ENCODE measurements at regions not wholly inside any gene's neighbourhood (a gene's known extent, or its start where the extent isn't known, plus 50 kb on each side); places are given as distances from the start of the nearest gene placed in this dataset.
A peak's percentile ranks its signal among the peaks of the same experiment; 100 is the strongest.

DNA sequence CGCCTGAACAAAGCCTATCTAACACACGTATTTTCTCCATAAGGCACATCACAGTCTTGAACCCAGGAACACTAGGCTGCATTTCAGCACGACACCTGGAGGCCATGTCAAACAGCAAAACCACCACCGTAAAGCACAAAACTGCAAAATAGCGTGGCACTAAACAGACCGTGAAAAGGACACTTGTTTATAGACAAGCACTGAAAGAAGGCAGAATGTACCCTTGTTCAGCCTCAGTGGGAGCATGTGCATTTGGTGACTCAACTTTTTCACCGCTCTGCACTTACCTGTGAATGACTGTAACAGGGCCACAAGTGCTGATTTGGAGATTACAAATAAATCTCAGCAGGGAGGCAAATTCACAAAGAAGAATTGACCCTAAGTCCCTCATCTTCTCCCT lies 80.8 kb downstream of the ISG20 start:
- FAIRE-seq, result no peak
- no peak for TF ChIP-seq POLR2A (IDR thresholded peaks at IDR 0.05; ENCODE audit: low read depth, low read length)
- TF ChIP-seq POLR2AphosphoS5 (IDR thresholded peaks at IDR 0.05; ENCODE audit: low read depth, low read length), result no peak
- no peak for TF ChIP-seq PAX5 (IDR thresholded peaks at IDR 0.05; ENCODE audit: insufficient read depth, low read length, severe bottlenecking)
- TF ChIP-seq TAF1 (IDR thresholded peaks at IDR 0.05; ENCODE audit: low read depth, low read length), result no peak
- TF ChIP-seq SPI1 (IDR thresholded peaks at IDR 0.05; ENCODE audit: low read depth, low read length), result no peak
- no peak for TF ChIP-seq POU2F2 (IDR thresholded peaks at IDR 0.05; ENCODE audit: low read depth, low read length)
- DNase-seq (ENCODE audit: insufficient read length, low spot score), result no peak

DNA sequence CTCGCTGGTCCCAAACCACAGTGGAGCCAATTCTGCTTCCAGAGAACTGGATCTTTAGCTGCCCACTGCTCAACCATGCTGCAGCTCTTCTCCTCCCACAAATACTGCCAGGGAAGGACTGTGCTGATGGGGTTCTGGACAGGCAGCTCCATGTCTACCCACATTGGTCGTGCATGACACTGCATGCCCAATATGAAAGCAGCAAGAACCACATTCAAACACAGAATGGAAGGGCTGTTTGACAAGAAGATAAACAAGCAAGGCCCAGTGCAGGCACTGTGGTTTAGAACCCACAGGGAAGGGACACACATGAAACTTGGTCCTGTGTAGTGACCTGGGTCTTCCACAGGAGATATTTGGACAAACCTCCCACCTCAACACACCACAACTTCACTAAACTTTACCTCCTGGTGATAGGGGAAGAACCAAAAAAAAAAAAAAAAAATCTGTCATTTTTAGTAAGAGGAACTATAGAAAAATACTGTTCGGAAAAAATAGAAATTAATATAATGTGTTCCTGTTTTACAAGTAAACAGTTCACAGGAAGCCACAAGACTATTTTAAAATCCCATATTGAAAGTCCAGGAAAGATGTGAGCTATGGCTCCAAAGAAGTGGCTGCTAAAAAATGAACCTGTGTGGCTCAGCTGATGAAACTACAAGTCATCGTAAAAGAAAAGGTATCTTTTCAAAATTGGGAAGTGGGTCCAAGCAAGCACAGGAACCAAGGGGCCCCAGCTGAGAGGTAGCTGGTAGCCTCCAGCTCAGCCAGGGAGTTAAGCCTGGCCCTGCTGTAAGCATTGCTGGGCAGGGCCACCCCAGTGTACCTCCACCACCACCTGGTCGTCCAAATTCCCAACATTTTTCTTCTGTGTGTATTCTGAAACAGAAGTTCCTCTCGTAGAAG lies 77.7 kb upstream of the ACAN start:
- no peak for TF ChIP-seq POLR2A (IDR thresholded peaks at IDR 0.05; ENCODE audit: low read depth, low read length)
- peak; percentile 10; the same call in 1 of the 2 replicates for TF ChIP-seq SPI1 (IDR thresholded peaks at IDR 0.05; ENCODE audit: low read depth, low read length)
- FAIRE-seq (no peak), DNase-seq (ENCODE audit: insufficient read length, low spot score) (no peak)

DNA sequence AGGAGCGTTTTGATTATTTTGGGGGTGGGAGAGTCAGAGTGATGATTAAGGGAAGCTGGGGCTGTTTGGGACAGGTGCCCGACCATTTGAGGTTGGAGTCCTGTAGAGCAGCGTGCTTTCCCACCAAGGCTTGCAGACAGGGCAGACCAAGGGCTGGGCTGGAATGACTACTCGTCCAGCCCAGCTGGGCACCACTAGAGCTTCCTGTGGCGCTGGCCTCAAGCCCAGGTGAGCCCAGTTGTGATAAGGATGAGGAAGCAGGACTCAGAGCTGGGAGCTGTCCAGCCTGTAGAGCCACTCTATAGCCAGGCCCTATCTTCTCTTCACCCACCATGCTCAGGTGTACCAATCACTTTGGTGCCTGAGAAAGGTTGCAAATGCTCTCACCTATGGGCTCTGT lies 75.8 kb upstream of the ACAN start:
- TF ChIP-seq POLR2A (IDR thresholded peaks at IDR 0.05; ENCODE audit: low read depth, low read length), result no peak
- TF ChIP-seq PAX5 (IDR thresholded peaks at IDR 0.05; ENCODE audit: insufficient read depth, low read length, severe bottlenecking), result no peak
- FAIRE-seq (no peak), DNase-seq (ENCODE audit: insufficient read length, low spot score) (no peak)

DNA sequence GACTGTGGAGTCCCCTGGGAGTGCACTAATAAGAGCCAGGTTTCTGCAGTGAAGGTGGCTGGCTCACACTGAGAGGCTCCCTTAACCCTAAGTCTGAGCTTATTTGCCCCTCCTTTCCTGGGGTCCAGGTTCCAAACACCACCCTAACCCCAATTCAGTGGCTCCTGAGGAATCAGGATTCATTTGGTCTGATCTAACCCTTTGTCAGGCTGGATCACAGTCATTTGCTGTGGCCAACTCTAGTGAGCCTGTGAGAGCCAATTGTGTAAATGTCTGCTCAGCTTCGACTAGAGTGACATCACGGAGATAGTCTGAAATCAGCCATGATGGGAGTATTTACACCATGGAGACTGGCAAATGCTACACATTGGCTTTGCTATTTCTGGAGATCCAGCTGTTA lies 73.7 kb upstream of the ACAN start:
- DNase-seq (ENCODE audit: insufficient read length, low spot score), result no peak
- TF ChIP-seq POLR2AphosphoS5 (IDR thresholded peaks at IDR 0.05; ENCODE audit: low read depth, low read length), result no peak
- no peak for TF ChIP-seq PAX5 (IDR thresholded peaks at IDR 0.05; ENCODE audit: insufficient read depth, low read length, severe bottlenecking)
- TF ChIP-seq POLR2A (IDR thresholded peaks at IDR 0.05; ENCODE audit: low read depth, low read length), result no peak
- TF ChIP-seq TAF1 (IDR thresholded peaks at IDR 0.05; ENCODE audit: low read depth, low read length), result no peak
- no peak for TF ChIP-seq POU2F2 (IDR thresholded peaks at IDR 0.05; ENCODE audit: low read depth, low read length)
- no peak for TF ChIP-seq SPI1 (IDR thresholded peaks at IDR 0.05; ENCODE audit: low read depth, low read length)
- no peak for FAIRE-seq

DNA sequence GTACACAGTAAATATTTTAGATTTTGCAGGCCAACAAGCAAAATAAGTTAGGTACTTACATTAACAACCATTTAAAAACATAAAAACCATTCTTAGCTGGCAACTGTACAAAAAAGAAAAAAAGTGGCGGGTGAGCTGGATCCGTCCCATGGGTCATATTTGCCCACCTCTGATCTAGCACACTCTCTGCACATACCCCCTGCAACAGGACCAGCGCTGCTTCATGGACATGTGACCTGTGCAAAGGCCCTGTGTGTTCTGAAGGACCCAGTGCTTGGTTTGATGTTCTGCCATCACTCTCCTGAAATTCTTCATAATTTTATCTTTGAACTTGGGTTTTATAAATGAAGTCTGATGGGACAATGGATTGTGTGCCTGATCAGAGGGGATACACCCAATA lies 72.5 kb upstream of the ACAN start:
- no peak for TF ChIP-seq POLR2AphosphoS5 (IDR thresholded peaks at IDR 0.05; ENCODE audit: low read depth, low read length)
- no peak for TF ChIP-seq POLR2A (IDR thresholded peaks at IDR 0.05; ENCODE audit: low read depth, low read length)
- no peak for TF ChIP-seq POU2F2 (IDR thresholded peaks at IDR 0.05; ENCODE audit: low read depth, low read length)
- TF ChIP-seq PAX5 (IDR thresholded peaks at IDR 0.05; ENCODE audit: insufficient read depth, low read length, severe bottlenecking), result no peak
- TF ChIP-seq TAF1 (IDR thresholded peaks at IDR 0.05; ENCODE audit: low read depth, low read length), result no peak
- no peak for TF ChIP-seq SPI1 (IDR thresholded peaks at IDR 0.05; ENCODE audit: low read depth, low read length)

DNA sequence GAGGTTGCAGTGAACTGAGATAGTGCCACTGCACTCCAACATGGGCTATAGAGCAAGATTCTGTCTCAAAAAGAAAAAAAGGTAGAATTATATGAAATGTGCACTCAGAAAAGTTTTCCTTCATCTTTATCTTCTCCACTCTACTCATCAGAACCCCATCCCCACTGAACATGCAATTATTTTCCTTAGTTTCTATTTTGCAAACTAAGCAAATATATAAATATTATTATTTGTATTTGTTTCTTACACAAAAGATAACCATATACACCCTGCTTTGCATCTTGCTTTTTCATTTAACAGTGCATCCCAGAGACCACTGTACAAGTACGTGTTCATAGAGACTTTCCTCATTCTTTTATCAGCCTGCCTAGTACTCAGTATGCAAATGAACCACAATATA lies 68.0 kb upstream of the ACAN start:
- TF ChIP-seq POLR2AphosphoS5 (IDR thresholded peaks at IDR 0.05; ENCODE audit: low read depth, low read length) (no peak), POU2F2 (IDR thresholded peaks at IDR 0.05; ENCODE audit: low read depth, low read length) (no peak), TAF1 (IDR thresholded peaks at IDR 0.05; ENCODE audit: low read depth, low read length) (no peak), POLR2A (IDR thresholded peaks at IDR 0.05; ENCODE audit: low read depth, low read length) (no peak), SPI1 (IDR thresholded peaks at IDR 0.05; ENCODE audit: low read depth, low read length) (no peak), PAX5 (IDR thresholded peaks at IDR 0.05; ENCODE audit: insufficient read depth, low read length, severe bottlenecking) (no peak)
- DNase-seq (ENCODE audit: insufficient read length, low spot score) (no peak), FAIRE-seq (no peak)

More for the DNA sequence above, 72.5 kb upstream of the ACAN start:
- DNase-seq (ENCODE audit: insufficient read length, low spot score) (no peak), FAIRE-seq (no peak)

DNA sequence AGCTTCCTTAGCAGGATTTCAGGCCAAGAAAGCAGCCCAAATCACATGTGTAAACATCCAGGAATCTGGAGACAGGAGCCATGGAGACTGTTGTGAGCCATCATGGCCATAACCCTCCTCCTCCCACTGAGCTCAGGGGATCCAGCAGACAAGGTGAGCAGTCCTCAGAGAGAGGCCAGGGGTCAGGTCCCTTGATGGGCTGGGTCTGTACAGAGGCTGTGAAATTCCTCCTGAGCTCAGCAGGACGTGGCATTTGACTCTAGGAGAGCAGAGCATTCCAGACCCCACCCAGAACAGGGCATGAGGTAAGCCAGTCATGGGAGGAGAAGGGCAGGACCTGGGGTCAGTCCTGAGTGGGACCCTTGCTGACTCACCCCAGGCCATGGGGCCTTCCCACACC lies 67.0 kb upstream of the ACAN start:
- DNase-seq (ENCODE audit: insufficient read length, low spot score) (no peak), FAIRE-seq (no peak)
- TF ChIP-seq TAF1 (IDR thresholded peaks at IDR 0.05; ENCODE audit: low read depth, low read length), result no peak
- no peak for TF ChIP-seq POU2F2 (IDR thresholded peaks at IDR 0.05; ENCODE audit: low read depth, low read length)
- TF ChIP-seq SPI1 (IDR thresholded peaks at IDR 0.05; ENCODE audit: low read depth, low read length), result no peak
- TF ChIP-seq POLR2AphosphoS5 (IDR thresholded peaks at IDR 0.05; ENCODE audit: low read depth, low read length), result no peak
- TF ChIP-seq PAX5 (IDR thresholded peaks at IDR 0.05; ENCODE audit: insufficient read depth, low read length, severe bottlenecking), result no peak
- TF ChIP-seq POLR2A (IDR thresholded peaks at IDR 0.05; ENCODE audit: low read depth, low read length), result no peak

DNA sequence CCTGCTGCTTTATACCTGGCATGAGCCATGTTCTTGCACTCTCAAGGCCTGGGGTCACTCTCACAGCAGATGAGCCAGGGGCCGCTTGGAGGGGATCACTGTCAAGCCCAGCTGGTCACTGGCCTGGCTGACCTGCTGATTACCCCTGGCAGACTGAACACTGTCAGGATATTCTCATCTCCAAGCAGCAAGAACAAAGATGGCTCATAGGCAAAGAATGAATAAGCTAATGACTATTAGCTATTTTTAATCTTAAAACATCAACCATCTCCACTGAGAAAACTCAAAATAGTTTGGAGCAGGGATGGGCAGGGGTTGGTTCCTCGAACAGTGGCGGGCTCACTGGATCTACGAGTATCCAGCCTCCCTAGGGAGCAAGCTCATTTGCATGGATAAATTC lies 64.4 kb upstream of the ACAN start:
- DNase-seq (ENCODE audit: insufficient read length, low spot score) (no peak), FAIRE-seq (no peak)
- TF ChIP-seq SPI1 (IDR thresholded peaks at IDR 0.05; ENCODE audit: low read depth, low read length) (no peak), POU2F2 (IDR thresholded peaks at IDR 0.05; ENCODE audit: low read depth, low read length) (no peak), POLR2A (IDR thresholded peaks at IDR 0.05; ENCODE audit: low read depth, low read length) (no peak), TAF1 (IDR thresholded peaks at IDR 0.05; ENCODE audit: low read depth, low read length) (no peak), POLR2AphosphoS5 (IDR thresholded peaks at IDR 0.05; ENCODE audit: low read depth, low read length) (no peak), PAX5 (IDR thresholded peaks at IDR 0.05; ENCODE audit: insufficient read depth, low read length, severe bottlenecking) (no peak)

DNA sequence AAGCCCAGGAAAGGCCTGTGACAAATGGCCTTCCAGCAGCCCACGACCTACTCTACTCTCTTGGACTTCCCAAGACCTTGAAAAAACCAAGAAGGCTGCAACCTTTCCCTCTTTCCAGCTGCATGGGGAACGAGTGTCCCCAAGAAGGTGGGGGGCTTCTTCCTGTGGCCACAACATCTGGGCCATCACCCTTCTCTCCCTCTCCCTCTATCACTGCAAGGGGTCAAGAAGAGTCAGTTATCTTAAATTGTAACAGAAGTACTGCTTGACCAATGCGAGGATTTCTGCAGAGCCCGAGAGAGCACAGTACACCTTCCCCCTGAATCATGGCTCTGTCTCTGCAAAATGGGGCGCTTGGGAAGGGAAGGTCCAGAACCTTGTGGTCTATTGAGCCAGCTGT lies 63.7 kb upstream of the ACAN start:
- DNase-seq (ENCODE audit: insufficient read length, low spot score) (no peak), FAIRE-seq (no peak)
- no peak for TF ChIP-seq POLR2A (IDR thresholded peaks at IDR 0.05; ENCODE audit: low read depth, low read length)
- no peak for TF ChIP-seq PAX5 (IDR thresholded peaks at IDR 0.05; ENCODE audit: insufficient read depth, low read length, severe bottlenecking)
- TF ChIP-seq SPI1 (IDR thresholded peaks at IDR 0.05; ENCODE audit: low read depth, low read length), result no peak
- no peak for TF ChIP-seq POLR2AphosphoS5 (IDR thresholded peaks at IDR 0.05; ENCODE audit: low read depth, low read length)
- no peak for TF ChIP-seq TAF1 (IDR thresholded peaks at IDR 0.05; ENCODE audit: low read depth, low read length)
- no peak for TF ChIP-seq POU2F2 (IDR thresholded peaks at IDR 0.05; ENCODE audit: low read depth, low read length)

DNA sequence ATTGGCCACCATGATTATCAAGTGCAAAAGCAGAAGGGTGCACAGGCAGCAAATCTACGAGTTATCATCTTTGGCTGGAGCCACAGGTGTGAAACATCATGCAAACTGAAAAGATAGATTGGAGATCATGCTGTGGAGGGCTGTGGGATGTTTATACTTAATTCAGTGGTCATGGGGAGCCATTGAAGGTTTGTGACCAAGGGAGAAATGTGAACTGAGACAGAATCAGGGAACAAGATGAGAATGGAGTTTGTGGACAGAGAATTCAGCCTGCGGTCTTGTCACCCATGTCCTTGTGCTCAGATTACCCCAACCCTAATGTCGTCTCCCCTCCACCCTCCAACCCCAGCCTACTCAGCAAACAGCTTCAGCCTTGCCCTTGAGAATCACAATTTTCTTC lies 62.9 kb upstream of the ACAN start:
- no peak for DNase-seq (ENCODE audit: insufficient read length, low spot score)
- FAIRE-seq, result no peak
- no peak for TF ChIP-seq PAX5 (IDR thresholded peaks at IDR 0.05; ENCODE audit: insufficient read depth, low read length, severe bottlenecking)
